ENCODE measurements at regions not wholly inside any gene's neighbourhood (a gene's known extent, or its start where the extent isn't known, plus 50 kb on each side); places are given as distances from the start of the nearest gene placed in this dataset.

GRCh38 chr1:104853276-104853675 lies 1103.6 kb downstream of the AMY1C start:
- TF ChIP-seq CTCF (IDR thresholded peaks at IDR 0.05), result no peak
- TF ChIP-seq POLR2AphosphoS5 (IDR thresholded peaks at IDR 0.05; ENCODE audit: insufficient read depth in 1 of 2, low read depth in 1 of 2), result no peak
